Activated CD8-positive, alpha-beta memory T cell treated with anti-CD3 and anti-CD28 coated beads for 24 hours (primary cell): ENCODE measurements at regions not wholly inside any gene's neighbourhood (a gene's known extent, or its start where the extent isn't known, plus 50 kb on each side); places are given as distances from the start of the nearest gene placed in this dataset.

Experiments used
- DNase-seq: peaks from one replicate; pipeline ENCODE4 v3.0.0-alpha.2; 2020

DNA sequence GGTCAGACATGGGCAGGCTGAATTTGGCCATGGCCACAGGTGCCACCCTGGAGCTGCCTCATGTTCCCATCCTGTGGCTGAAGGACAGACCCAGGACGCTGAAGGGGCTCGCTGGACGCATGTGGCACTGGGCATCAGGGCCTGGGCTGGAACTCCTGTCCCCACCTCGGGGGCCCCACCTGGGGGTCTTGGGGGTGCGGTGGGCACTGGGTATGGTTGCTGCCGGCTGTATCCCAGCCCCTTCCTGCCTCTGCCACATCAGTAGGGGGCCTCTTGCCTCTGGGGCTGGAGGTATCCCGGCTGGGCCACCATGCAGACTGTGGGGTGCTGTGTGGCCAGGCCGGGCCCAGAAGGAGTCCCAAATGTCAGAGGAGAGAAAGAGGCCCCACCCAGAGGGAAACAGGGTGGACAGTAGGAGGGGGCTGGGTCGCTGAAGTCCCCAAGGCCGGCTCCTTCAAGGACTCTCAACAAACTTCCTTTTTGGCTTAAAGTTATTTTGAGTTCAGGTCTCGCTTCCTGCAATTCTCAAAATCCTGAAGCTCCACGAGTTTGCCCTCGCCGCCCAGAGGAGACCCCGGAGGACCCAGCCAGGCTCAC is 78.7 kb downstream of the SIK1 start:
- DNase-seq, result no peak

DNA sequence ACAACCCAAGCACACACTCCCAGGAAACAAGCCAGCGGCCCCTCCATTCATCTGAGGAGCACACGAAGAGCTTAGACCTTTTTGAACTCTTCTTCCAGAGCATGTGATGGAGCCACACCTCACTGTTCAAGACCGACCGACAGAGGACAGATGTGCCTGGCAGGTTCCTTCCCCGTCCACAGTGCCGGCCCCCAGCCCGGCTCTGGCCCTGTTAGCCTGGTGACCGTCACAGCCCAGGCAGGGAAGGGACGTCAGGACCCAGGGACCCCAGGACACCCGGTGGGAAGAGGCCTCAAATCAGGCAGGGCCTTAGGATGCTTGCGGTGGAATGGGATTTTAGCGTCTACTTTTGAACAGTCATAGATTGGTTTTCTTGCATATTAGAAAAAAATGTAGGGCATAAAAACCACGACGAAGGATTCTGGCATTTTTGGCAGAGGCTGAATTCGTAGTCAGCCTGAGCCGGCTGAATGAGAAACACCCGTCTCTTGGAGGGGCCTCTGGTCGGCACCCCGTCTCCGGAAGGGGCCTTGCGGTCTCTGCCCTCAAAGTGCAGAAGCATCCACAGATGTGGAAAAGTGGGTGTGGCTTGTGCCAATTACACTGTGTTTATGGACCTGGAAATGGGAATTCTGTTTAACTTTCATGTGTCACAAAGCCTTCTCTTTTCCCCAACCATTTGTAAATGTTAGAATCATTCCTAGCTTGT is 79.3 kb downstream of the SIK1 start:
- DNase-seq, result no peak

GRCh38 chr21:43346551-43346950 is 80.4 kb downstream of the SIK1 start:
- DNase-seq, result no peak

DNA sequence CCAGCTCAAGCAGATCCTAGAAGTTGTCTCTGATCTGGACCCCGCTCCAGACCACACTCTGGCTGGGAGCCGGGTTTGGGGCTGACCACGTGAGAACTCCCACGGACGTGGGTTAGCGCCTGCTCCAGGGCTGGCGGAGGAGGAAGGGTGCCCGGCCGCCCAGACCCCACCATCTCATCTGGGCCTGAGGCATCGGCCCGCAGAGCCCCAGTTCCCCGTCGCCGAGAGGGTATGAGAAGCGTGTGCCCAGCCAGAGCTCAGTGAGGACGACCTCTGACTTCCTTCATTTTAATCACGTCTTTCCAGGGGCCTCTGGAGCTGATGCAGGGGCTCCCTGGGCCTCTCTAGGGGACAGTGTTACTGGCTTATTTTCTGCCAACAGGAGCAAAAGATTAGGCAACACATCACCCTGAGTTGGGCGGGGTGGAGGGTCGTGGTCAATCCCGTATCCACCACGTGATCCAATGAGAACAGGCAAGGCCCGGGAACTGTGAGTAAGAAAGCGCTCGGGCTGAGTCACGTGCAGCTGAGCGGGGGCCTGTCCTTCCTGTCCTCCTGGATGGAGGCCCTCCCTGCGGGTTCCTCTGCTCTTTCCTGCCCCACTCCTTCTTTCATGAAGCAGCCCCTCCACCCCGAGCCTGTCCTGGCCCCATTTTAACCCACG is 81.1 kb downstream of the SIK1 start:
- DNase-seq, result no peak

DNA sequence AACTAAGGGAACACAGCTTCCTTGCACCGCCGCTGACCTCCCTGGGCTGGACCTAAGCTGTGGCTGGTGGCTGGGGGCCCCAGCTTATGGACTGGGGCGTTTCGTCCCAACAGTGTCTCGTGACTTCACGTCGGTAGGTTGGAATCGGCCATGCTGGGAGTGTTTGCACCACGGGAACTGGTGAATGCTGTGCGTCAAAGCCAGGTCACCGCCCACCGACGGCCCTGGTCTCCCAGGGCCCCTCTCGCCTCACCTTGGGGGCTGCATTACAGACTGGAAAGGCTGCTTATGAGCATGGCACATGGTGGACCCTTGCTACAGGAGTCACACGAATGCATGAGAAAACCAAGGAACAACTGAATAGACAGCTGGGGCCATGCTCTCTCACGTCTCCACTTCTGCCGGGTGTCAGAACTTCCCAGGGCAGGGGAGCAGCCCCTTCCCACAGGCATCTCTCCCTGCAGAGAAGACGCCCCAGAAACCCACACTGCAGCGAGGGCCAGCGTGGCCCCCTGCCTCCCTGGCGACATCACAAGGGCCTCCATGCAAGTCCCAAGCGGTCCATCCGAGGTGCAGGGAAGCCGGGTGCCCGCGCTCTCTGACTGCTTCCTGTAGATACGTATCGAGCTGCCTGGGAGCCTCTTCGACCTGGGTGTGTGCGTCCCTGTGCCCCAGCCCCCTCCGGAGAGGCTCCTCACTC is 81.7 kb downstream of the SIK1 start:
- no peak for DNase-seq

- DNase-seq, result no peak
These were observed 82.7 kb downstream of the SIK1 start for GRCh38 chr21:43343992-43344886.

DNA sequence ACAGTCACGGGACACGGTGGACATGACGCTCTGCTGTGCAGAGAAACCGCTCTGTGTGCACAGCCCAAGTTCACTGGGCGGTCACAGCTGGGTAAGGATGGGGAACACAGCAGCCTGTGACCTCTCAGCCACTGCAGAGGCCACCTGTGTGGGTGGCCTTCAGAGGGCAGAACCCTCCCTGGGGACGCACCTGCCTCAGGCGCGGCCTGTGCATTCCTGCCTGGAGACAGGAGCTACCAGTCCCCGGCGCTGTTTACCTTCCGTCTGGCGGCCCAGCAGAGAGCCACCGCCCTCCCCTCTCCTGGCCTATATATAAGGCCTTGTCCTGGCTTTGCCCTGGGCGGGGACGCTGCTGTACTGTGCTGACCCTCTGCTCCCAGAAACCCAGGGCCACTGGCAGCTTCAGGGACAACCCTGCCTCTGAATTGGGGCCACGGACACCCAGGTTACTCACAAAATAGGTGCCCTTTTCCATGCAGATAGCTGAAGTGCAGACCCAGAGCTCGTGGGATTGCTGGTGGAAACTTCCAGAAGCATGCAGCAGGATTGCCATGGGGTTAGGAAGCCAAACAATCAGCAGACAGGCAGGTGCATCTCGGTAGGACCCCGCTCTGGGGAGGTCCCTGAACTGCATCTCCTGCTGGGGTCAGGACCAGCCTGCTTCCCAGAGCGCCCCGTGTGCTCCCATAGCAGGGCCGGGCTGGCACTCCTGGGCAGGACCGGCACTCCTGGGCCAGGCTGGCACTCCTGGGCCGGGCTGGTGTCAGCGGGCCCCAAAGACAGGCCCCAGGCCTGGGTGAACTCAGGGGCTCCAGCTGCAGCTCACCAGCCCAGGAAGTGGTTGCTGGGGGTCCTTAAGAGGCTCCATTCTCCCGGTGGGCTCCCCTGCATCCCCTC is 83.6 kb downstream of the SIK1 start:
- DNase-seq, result no peak

- no peak for DNase-seq
These were observed 84.5 kb downstream of the SIK1 start for GRCh38 chr21:43342301-43342881.

DNA sequence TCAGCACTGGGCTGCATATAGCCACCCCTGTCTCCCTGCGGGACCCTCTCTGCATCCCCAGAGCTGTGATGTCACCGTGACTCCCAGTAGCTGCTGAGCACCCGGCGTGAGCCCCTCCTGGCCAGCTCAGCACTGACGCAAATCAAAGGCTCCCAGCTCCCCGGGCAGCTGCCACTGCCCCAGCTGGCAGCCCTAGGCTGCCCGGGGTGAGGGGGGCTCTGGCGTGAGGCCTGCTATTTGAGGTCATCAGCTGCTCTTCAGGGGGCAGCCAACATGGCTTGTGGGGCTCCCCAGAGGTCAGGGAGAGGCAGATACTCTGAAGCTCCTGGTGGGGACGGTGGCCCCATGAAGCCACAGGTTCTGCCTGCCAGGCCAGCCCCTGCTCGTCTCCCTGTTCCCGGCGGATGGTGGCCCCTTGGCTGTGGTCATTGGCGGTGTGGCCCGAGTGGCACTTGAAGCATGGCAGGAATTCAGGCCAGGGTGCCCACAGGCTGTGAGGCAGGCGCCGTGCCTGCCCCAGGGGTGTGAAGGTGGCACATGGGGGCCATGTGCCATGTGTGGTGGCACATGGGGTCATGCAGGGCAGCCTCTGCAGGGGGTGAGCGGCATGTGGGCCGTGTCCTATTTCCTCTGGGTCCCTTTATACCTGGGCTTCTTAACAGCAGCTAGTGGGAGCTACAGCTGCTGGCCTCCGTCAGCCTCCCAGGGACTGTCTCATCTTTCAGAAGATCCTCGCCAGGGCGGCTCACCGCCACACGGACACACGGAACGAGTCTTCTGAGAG is 85.4 kb downstream of the SIK1 start:
- DNase-seq, result no peak

DNA sequence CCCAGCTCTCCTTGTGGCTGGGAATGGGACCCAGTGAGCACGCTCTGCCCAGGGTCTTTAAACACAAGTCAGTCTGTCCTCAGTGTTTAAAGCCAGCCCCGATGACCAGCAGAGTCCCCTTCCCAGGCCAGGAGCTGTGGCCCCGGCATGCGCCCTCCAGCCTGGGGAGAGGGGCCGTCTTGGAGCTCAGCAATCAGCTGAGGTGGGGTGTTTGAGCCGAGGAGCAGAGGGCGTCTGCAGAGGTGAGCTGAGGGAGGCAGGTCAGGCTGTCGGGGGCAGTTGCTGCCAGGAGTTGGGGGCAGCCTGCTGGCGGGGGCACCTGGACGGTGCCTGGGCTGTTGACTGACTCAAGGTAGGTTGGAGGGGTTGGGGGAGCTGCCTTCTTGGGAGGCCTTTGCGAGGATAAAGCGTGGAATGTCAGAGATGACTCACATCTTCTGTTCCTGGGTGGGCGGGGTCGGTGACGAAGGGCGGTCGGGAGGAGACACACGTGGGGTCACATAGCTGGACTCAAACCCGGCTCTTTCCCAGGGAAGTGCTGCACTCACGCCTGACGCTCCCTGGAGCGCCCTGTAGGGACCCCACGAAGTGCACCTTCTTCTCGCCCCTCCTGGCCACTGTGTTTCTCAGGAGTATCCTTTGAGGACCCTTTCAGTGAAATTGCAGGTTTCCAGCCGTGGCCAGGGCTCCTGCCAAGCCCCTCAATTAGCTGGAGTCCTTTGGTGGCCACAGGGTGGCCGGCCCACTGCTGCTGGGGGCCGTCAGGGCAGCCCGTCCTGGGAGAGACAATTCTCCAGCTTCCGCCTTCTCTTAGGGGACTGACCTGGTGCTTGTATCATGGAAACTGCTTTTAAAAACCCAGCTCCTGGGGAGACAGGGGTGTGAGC is 86.2 kb downstream of the SIK1 start:
- DNase-seq, result no peak

DNA sequence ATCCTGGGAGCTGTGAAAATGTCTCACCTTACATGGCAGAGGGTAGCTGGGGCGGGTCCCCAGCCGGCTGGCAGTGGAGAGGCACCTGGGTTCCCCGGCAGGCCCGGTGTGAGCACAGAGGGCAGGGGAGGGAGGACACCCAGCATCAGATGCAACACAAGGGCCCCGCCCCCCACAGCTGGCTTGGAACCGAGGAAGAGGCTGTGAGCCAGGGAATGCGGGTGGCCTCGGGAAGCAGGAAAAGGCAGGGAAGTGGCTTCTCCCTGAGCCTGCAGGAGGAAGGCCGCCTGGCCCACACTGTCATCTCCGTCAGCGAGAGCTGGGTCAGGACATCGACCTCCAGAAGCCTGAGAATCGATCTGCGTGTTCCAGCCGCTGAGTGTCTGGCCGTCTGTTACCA is 87.3 kb downstream of the SIK1 start:
- DNase-seq, result no peak

DNA sequence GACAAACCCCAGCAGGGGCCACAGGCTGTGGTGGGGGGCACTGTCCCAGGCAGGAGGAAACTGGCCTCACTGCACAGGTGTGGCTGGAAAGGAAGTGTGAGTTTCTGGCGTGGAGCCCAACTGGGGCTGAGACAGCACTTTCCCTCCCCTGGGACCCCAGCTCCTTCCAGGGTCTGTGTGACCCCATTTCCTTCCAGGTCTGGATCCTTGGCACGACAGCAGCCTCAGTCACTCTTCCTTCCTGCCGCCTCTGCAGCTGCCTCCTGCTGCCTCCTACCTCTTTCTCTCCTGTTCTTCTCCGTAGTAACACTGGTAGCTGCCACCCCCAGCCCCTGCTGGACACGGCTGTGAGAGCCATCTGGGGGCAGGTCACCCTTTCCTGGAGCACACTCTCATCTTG is 88.0 kb downstream of the SIK1 start:
- DNase-seq, result no peak

DNA sequence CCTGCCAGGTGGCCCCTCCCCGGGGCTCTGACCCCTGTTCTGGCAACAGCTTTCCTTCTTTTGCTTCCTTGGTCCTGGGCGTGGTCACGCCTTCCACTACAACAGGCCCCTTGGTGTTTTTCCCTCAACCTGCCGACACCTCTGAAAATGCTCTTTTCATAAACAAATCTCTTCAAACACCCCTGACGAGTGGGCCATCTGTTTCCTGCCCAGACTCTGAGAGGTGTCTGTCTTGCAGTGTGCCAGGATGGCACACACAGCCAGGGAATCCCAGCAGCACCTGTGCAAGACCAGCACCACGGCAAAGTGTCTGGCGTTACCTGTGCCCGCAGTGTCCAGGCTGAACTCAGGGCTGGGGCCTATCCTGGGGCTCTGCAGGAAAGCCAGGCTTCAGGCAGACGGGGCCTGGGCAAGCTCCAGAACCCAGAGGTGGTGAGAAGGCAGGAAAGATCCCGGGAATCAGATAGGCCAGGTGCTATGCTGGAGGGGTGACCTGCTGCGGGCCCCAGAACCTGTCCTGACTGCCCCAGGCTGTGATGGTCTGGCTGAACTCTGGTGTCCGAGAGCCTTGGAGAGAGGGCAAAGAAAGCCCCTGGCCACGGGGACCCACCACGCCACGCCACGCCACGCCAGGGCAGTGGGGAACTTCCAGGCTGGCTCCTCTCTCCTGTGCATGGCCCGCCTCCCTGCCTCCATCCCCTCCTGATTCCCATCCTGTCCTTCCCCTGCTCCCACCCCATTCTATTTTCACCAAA is 88.9 kb downstream of the SIK1 start:
- DNase-seq, result no peak

GRCh38 chr21:43335119-43335518 is 91.8 kb downstream of the SIK1 start:
- no peak for DNase-seq

DNA sequence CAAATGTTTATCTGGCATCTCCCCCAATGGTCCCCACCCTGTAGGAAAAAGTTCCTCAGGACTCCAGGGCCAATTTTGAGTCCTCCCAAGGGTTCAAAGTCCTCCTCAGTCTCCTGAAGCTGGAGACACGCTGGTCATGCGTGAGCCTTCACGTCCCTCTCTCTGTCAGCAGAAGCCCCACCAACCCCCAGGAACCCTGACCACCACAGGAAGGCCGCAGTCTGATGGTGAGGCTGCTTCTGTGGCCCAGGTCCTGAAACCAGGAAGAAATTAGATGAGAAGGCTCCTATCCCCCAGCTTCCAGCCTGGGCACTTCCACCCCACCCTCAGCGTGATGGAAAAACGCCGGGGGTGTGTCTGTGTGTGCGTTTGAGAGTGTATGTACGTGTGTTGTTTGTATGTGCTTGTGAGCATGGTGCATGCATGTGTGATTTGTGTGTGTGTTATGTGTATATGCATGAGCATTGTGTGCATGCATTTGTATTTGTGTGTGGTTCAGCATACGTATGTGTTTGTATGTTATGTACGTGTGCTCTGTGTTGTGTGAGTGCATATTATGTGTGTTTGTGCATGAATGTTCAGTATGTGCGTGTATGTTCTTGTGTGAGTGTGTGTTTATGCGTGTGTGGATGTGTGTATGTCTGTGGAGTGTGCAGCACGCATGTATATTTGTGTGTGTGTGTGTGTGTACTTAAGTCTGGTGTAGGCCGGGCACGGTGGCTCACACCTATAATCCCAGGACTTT is 92.5 kb downstream of the SIK1 start:
- no peak for DNase-seq

DNA sequence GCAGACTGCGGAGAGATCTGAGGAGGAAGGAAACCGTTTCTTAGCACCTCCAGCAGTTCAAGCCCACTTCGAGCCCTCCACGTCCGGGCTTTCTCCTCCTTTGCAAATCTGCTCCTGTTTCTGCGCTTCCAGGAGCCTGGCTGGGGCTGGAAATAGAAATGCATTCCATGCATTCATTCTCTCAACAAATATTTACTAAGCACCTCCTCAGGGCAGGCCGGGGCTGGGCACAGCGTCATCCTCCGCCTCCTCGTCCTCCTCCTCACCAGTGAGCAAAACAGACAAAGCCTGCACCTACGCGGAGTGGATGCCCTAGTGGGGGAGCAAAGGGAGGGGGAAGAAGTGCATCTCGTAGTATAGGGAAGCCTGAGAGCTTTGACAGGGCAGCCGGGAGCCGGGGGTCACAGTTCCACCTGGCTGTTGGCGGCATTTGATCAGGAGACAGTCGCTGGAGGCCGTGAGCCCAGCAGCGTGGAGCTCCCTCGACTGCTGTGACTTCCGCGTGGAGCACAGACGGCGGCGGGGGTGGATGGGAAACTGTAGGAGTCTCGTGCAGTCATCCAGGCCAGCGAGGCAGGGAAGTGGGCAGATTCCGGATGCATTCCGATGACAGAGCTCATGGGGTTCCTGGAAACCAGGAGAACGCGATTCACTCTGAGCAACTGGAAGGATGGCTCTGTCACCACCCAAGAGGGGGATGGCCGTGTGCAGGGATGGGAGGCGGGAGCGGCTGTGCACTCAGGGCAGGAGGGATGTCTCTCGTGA is 93.5 kb downstream of the SIK1 start:
- no peak for DNase-seq

DNA sequence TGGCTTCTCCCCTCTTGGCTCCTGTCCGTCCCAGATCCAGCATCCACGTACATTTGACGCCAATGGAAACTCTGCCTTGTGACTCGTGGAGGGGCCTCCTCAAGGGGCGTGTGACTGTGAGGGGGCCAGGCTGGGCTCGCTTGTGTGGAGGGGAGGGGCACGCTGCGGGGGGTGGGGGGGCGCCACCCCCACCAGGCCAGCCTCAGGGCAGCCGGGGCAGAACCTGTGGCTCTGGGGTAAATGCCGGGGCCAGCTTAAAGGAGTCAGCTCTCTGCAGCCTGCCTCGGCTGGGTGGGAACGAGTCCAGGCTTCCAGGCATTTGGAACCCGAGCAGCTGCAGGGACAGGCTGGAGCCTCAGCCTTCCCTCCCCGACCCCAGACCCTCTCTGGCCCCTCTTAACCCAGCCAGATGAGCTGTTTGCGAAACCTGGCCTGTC is 94.1 kb downstream of the SIK1 start:
- no peak for DNase-seq
